ENCODE measurements at regions not wholly inside any gene's neighbourhood (a gene's known extent, or its start where the extent isn't known, plus 50 kb on each side); places are given as distances from the start of the nearest gene placed in this dataset.

DNA sequence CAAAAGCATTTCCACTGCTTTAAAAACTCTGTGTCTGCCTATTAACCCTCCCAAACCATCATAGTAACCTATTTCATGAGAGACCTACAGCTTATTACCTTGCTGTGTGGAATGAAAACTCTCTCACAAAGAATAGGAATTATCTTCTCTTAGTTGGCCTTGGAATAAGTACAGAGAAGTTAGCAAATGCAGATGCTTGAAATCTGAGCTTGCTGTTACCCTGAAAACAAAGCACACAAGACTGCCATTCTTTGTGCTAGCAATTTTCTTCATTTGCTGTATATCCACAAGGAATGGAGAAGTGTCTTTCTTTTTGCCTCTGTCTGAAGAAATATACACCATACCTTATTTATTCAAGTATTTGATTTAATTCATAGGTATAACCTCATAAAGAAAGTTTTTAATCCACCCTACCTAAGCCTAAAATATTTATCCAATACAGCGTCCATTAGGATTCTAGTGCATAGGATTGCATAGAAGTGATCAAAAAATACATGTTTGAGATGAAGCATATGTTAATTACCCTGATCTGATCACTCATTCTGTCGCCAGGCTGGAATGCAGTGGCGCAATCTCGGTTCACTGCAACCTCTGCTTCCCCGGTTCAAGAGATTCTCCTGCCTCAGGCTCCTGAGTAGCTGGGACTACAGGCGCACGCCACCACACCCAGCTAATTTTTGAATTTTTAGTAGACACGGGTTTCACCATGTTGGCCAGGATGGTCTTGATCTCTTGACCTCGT is 451.1 kb downstream of the LTN1 start:
- TF ChIP-seq, protein P1, sequence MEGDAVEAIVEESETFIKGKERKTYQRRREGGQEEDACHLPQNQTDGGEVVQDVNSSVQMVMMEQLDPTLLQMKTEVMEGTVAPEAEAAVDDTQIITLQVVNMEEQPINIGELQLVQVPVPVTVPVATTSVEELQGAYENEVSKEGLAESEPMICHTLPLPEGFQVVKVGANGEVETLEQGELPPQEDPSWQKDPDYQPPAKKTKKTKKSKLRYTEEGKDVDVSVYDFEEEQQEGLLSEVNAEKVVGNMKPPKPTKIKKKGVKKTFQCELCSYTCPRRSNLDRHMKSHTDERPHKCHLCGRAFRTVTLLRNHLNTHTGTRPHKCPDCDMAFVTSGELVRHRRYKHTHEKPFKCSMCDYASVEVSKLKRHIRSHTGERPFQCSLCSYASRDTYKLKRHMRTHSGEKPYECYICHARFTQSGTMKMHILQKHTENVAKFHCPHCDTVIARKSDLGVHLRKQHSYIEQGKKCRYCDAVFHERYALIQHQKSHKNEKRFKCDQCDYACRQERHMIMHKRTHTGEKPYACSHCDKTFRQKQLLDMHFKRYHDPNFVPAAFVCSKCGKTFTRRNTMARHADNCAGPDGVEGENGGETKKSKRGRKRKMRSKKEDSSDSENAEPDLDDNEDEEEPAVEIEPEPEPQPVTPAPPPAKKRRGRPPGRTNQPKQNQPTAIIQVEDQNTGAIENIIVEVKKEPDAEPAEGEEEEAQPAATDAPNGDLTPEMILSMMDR (IDR thresholded peaks at IDR 0.05; ENCODE audit: insufficient read depth, missing control alignments), result no peak
- no peak for DNase-seq (ENCODE audit: insufficient read length, low spot score)
- no peak for FAIRE-seq

GRCh38 chr21:28540514-28540913 is 452.2 kb downstream of the LTN1 start:
- DNase-seq (ENCODE audit: insufficient read length, low spot score), result no peak

GRCh38 chr21:28539623-28539988 is 453.1 kb downstream of the LTN1 start:
- TF ChIP-seq, protein P1 (IDR thresholded peaks at IDR 0.05; ENCODE audit: insufficient read depth, missing control alignments), result no peak
- FAIRE-seq (no peak), DNase-seq (ENCODE audit: insufficient read length, low spot score) (no peak)

More at GRCh38 chr21:28540514-28540913, 452.2 kb downstream of the LTN1 start:
- FAIRE-seq, result no peak
- TF ChIP-seq, protein P1 (IDR thresholded peaks at IDR 0.05; ENCODE audit: insufficient read depth, missing control alignments), result no peak

DNA sequence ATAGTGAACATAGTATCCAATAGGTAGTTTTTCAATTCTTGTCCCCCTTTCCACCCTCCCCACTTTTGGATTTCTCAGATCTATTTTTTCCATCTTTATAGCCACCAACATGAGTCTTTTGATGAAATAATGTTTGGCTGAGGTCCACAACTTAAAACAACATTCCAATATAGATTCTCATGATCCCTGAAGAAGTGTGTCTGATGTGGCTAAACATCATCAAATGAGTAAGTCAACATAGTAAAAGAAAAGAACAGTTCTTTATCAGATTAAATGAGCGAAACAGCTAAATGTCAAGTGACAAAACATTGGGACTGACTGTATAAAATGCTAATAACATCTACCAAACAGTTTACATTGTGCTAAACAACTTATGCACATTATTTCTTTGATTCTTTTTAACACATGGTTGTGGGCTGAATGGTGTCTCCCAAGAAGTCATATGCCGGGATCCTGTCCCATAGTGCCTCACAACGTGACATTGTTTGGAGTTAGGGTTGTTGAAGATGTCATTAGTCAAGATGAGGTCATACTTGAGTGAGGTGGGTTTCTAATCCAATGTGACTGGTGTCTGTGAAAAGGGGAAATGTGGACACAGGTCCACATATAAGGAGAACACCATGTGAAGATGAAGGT is 453.6 kb downstream of the LTN1 start:
- FAIRE-seq, result no peak

DNA sequence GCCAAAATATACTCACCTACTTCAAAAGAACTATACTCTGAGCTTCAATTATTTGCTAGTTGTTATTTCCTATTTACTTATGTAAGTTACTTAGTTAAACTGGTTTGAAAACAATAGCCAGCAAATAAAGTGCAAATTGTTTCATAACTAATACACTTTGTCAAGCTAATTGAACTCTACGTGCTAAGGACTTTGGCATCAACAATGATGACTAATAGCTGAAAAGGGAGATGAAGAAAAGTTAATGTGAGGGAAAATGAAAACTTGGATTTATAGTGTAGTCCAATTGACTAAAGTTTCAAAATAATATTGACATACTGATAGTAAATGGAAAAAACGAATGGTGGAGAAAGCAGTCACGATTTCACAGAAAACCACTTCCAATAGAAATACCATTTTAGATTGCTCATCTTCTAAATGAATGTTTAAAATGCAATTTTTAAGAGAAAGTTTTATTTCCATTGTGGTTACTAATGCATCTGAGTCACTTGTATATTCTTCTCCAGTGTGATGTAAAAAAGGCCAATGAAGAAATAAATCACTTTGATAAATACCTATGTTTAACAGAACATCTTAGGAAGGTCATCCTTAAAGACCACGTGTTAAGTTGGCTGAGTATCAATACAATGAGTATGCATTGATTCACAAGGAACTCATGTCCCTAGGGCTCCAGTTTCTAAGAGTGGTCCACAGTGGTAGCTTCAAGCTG is 455.2 kb downstream of the LTN1 start:
- no peak for FAIRE-seq
- no peak for DNase-seq (ENCODE audit: insufficient read length, low spot score)
- TF ChIP-seq, protein P1 (IDR thresholded peaks at IDR 0.05; ENCODE audit: insufficient read depth, missing control alignments), result no peak

More for the DNA sequence above, 453.6 kb downstream of the LTN1 start:
- TF ChIP-seq, protein P1 (IDR thresholded peaks at IDR 0.05; ENCODE audit: insufficient read depth, missing control alignments), result no peak
- no peak for DNase-seq (ENCODE audit: insufficient read length, low spot score)

DNA sequence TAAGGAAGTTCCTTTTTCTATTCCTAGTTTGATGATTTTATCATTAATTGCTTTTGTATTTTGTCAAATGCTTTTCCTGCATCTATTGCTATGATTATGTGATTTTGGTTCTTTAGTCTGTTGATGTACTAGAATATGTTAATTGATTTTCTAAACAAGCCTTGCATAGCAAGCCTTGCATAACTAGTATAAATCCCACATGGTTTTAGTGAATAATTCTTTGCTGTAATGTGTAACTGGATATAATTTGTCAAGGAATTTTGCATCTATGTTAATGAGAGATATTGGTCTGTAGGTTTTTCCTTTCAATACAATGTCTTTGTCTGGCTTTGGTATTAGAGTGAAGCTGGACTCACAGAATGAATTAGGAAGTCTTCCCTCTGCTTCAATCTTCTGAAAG is 460.2 kb downstream of the LTN1 start:
- FAIRE-seq, result no peak
- TF ChIP-seq, protein P1 (IDR thresholded peaks at IDR 0.05; ENCODE audit: insufficient read depth, missing control alignments), result no peak
- no peak for DNase-seq (ENCODE audit: insufficient read length, low spot score)

All from D721Med (cell line).